Gastroesophageal sphincter (tissue), 3 donors: ENCODE measurements at regions not wholly inside any gene's neighbourhood (a gene's known extent, or its start where the extent isn't known, plus 50 kb on each side); places are given as distances from the start of the nearest gene placed in this dataset.

ENCODE experiments used
- CTCF ChIP-seq, 4 experiments: fragments of 200-600 bp in 2 of 4; fragments of 450-650 bp in 2 of 4; sonication (generic) in 1 of 4; IDR thresholded peaks; one replicate each; pipeline ENCODE4 v1.5.1; 2017 to 2019; ENCODE audit warnings: antibody characterized with exemption in 4 of 4, mild to moderate bottlenecking in 2 of 4, moderate library complexity in 2 of 4
- EP300 ChIP-seq: sonication (generic); formaldehyde crosslinking; IDR thresholded peaks from one replicate; pipeline ENCODE4 v1.6.1; 2017; ENCODE audit warnings: antibody characterized with exemption, mild to moderate bottlenecking
- POLR2A ChIP-seq, 2 donors: fragments of 450-650 bp; IDR thresholded peaks; one replicate each; pipeline ENCODE4 v1.6.1; 2017; ENCODE audit warnings: antibody characterized with exemption in 2 of 2, mild to moderate bottlenecking in 2 of 2, moderate library complexity in 1 of 2
- POLR2AphosphoS5 ChIP-seq: sonication (generic); formaldehyde crosslinking; IDR thresholded peaks from one replicate; pipeline ENCODE4 v1.6.1; 2017; ENCODE audit warnings: antibody characterized with exemption

GRCh38 chr2:217512259-217512658 lies 490.5 kb downstream of the TNS1 start:
- TF ChIP-seq CTCF (IDR thresholded peaks at IDR 0.05) (no peak), POLR2A (IDR thresholded peaks at IDR 0.05) (no peak), POLR2AphosphoS5 (no peak), EP300 (no peak)
